HEK293 (cell line): ENCODE measurements at regions not wholly inside any gene's neighbourhood (a gene's known extent, or its start where the extent isn't known, plus 50 kb on each side); places are given as distances from the start of the nearest gene placed in this dataset.

ENCODE experiments used
- CTCF ChIA-PET: fragments of 350-600 bp; formaldehyde crosslinking; extraction: SDS; loops from one replicate; lab custom pipeline; 2021; ENCODE audit warnings: antibody characterized with exemption; lab: Yijun Ruan, JAX
- POLR2A ChIA-PET: fragments of 300-600 bp; formaldehyde crosslinking; extraction: SDS; loops from one replicate; lab custom pipeline; 2020; ENCODE audit warnings: antibody characterized with exemption, inconsistent platforms; lab: Yijun Ruan, JAX
- H3K27ac ChIP-seq: fragments of 200-500 bp; sonication (Bioruptor generic); 2 replicates; pipeline ENCODE4 v1.5.1; 2014; ENCODE audit warnings: low read depth, low read length, control low read depth, inconsistent platforms; ENCODE audit errors: extremely low read depth
- H3K36me3 ChIP-seq, 2 experiments: fragments of 200-500 bp in 1 of 2; sonication (Bioruptor generic) in 1 of 2; 1 replicate in 1 of 2; 2 replicates in 1 of 2; pipeline ENCODE4 v1.5.1; 2014 to 2017; ENCODE audit warnings: inconsistent platforms in 2 of 2, low read length in 2 of 2; ENCODE audit not compliant: control insufficient read depth in 2 of 2, insufficient read depth in 1 of 2
- H3K4me1 ChIP-seq: fragments of 200-500 bp; sonication (Bioruptor generic); 2 replicates; pipeline ENCODE4 v1.5.1; 2014; ENCODE audit warnings: mild to moderate bottlenecking, low read length, inconsistent platforms; ENCODE audit not compliant: control insufficient read depth, insufficient read depth
- H3K4me3 ChIP-seq: 2 replicates; pipeline ENCODE4 v1.5.1; 2011; ENCODE audit warnings: low read depth, mild to moderate bottlenecking, control low read depth, low read length, moderate library complexity
- H3K9me3 ChIP-seq: fragments of 200-500 bp; sonication (Bioruptor generic); 2 replicates; pipeline ENCODE4 v1.5.1; 2014; ENCODE audit warnings: low read depth, low read length, inconsistent platforms; ENCODE audit not compliant: control insufficient read depth, insufficient read depth
- ELK4 ChIP-seq: IDR thresholded peaks from 2 replicates; pipeline ENCODE4 v1.6.1; 2011; ENCODE audit warnings: mild to moderate bottlenecking, low read depth, low read length, borderline replicate concordance
- PATZ1 ChIP-seq: fragments of 450-650 bp; formaldehyde crosslinking; IDR thresholded peaks from 2 replicates; pipeline ENCODE4 v1.5.1; 2016; ENCODE audit warnings: missing biosample characterization, missing genetic modification characterization
- PRDM10 ChIP-seq: fragments of 450-650 bp; formaldehyde crosslinking; IDR thresholded peaks from 2 replicates; pipeline ENCODE4 v1.5.1; 2016; ENCODE audit warnings: missing biosample characterization, missing genetic modification characterization
- TSHZ1 ChIP-seq: fragments of 450-650 bp; formaldehyde crosslinking; IDR thresholded peaks from 2 replicates; pipeline ENCODE4 v1.5.1; 2016; ENCODE audit warnings: missing biosample characterization, missing genetic modification characterization, borderline replicate concordance
- WT1 ChIP-seq: fragments of 450-650 bp; formaldehyde crosslinking; IDR thresholded peaks from 2 replicates; pipeline ENCODE4 v1.5.1; 2016; ENCODE audit warnings: missing biosample characterization, missing genetic modification characterization
- YY1 ChIP-seq: fragments of 450-650 bp; formaldehyde crosslinking; IDR thresholded peaks from 2 replicates; pipeline ENCODE4 v1.5.1; 2018; ENCODE audit warnings: missing biosample characterization, missing genetic modification characterization
- ZBTB1 ChIP-seq: fragments of 450-650 bp; formaldehyde crosslinking; IDR thresholded peaks from 2 replicates; pipeline ENCODE4 v1.5.1; 2016; ENCODE audit warnings: missing biosample characterization, missing genetic modification characterization
- ZNF169 ChIP-seq: fragments of 450-650 bp; formaldehyde crosslinking; IDR thresholded peaks from 2 replicates; pipeline ENCODE4 v1.5.1; 2016; ENCODE audit warnings: missing biosample characterization, missing genetic modification characterization
- ZNF202 ChIP-seq: fragments of 450-650 bp; formaldehyde crosslinking; IDR thresholded peaks from 2 replicates; pipeline ENCODE4 v1.5.1; 2016; ENCODE audit warnings: missing biosample characterization, missing genetic modification characterization, borderline replicate concordance
- ZNF223 ChIP-seq: fragments of 450-650 bp; formaldehyde crosslinking; IDR thresholded peaks from 2 replicates; pipeline ENCODE4 v1.5.1; 2016; ENCODE audit warnings: missing biosample characterization, missing genetic modification characterization
- ZNF24 ChIP-seq: fragments of 450-650 bp; formaldehyde crosslinking; IDR thresholded peaks from 2 replicates; pipeline ENCODE4 v1.5.1; 2016; ENCODE audit warnings: missing biosample characterization, missing genetic modification characterization
- ZNF248 ChIP-seq: fragments of 450-650 bp; formaldehyde crosslinking; IDR thresholded peaks from 2 replicates; pipeline ENCODE4 v1.5.1; 2017; ENCODE audit warnings: missing biosample characterization, missing genetic modification characterization
- ZNF354C ChIP-seq: fragments of 450-650 bp; formaldehyde crosslinking; IDR thresholded peaks from 2 replicates; pipeline ENCODE4 v1.5.1; 2016; ENCODE audit warnings: missing biosample characterization, missing genetic modification characterization, low read depth, borderline replicate concordance
- ZNF501 ChIP-seq: fragments of 450-650 bp; formaldehyde crosslinking; IDR thresholded peaks from 2 replicates; pipeline ENCODE4 v1.5.1; 2016; ENCODE audit warnings: missing biosample characterization, missing genetic modification characterization
- ZNF510 ChIP-seq: fragments of 450-650 bp; formaldehyde crosslinking; IDR thresholded peaks from 2 replicates; pipeline ENCODE4 v1.5.1; 2018; ENCODE audit warnings: mild to moderate bottlenecking, missing genetic modification characterization, missing biosample characterization; ENCODE audit not compliant: insufficient replicate concordance
- ZNF530 ChIP-seq: fragments of 450-650 bp; formaldehyde crosslinking; IDR thresholded peaks from 2 replicates; pipeline ENCODE4 v1.5.1; 2016; ENCODE audit warnings: low read depth, missing biosample characterization, missing genetic modification characterization
- ZNF600 ChIP-seq: fragments of 450-650 bp; formaldehyde crosslinking; IDR thresholded peaks from 2 replicates; pipeline ENCODE4 v1.5.1; 2016; ENCODE audit warnings: missing biosample characterization, missing genetic modification characterization
- ZNF610 ChIP-seq: fragments of 450-650 bp; formaldehyde crosslinking; IDR thresholded peaks from 2 replicates; pipeline ENCODE4 v1.5.1; 2016; ENCODE audit warnings: missing biosample characterization, missing genetic modification characterization, borderline replicate concordance
- ZNF654 ChIP-seq: fragments of 450-650 bp; formaldehyde crosslinking; IDR thresholded peaks from 2 replicates; pipeline ENCODE4 v1.5.1; 2016; ENCODE audit warnings: low read depth, missing biosample characterization, missing genetic modification characterization

GRCh38 chr6:140345935-140346334 is 971.5 kb upstream of the CITED2 start:
- H3K9me3 ChIP-seq, result no peaks in the 10 kb centered on the region
- ChIA-PET CTCF (no interaction called here), POLR2A (no interaction called here)
- no peaks in the 10 kb centered on the region for H3K4me1 ChIP-seq
- no peak overlapping the region for H3K27ac ChIP-seq
- TF ChIP-seq ZNF610 (tag by site-specific recombination) (no peak), ZNF354C (tag by site-specific recombination) (no peak), TSHZ1 (tag by site-specific recombination) (no peak), ZNF248 (tag by site-specific recombination) (no peak), ELK4 (no peak), ZNF501 (tag by site-specific recombination) (no peak), PRDM10 (tag by site-specific recombination) (no peak), ZNF530 (no peak)
- H3K4me3 ChIP-seq, result no peak overlapping the region
- H3K36me3 ChIP-seq, result no peaks in the 10 kb centered on the region

- ChIA-PET CTCF (interaction anchor here (0.7 kb wide), 1 partner anchor 825 kb away, joined by 3 read pairs; no protein-coding TSS in a partner anchor), POLR2A (no interaction called here)
- TF ChIP-seq WT1 (no peak), ZNF202 (no peak), ZBTB1 (tag by site-specific recombination) (no peak), YY1 (tag by site-specific recombination) (no peak), ZNF169 (no peak), PATZ1 (tag by site-specific recombination) (no peak), ZNF24 (tag by site-specific recombination) (no peak), ZNF510 (tag by site-specific recombination) (no peak), ZNF600 (tag by site-specific recombination) (no peak), ZNF223 (tag by site-specific recombination) (no peak), ZNF654 (tag by site-specific recombination) (no peak)
- H3K36me3 ChIP-seq, result no peaks in the 10 kb centered on the region
- no peak overlapping the region for H3K27ac ChIP-seq
- H3K9me3 ChIP-seq, result no peaks in the 10 kb centered on the region
- H3K4me1 ChIP-seq, result no peaks in the 10 kb centered on the region
- no peak overlapping the region for H3K4me3 ChIP-seq
Observed at GRCh38 chr6:140344142-140344913, 969.9 kb upstream of the CITED2 start.
